DMS 273 (cell line): ENCODE measurements at regions not wholly inside any gene's neighbourhood (a gene's known extent, or its start where the extent isn't known, plus 50 kb on each side); places are given as distances from the start of the nearest gene placed in this dataset.

Source experiments
- DNase-seq: peaks from one replicate; lab custom pipeline; 2025; ENCODE audit not compliant: unreplicated experiment; lab: John Stamatoyannopoulos, UW

DNA sequence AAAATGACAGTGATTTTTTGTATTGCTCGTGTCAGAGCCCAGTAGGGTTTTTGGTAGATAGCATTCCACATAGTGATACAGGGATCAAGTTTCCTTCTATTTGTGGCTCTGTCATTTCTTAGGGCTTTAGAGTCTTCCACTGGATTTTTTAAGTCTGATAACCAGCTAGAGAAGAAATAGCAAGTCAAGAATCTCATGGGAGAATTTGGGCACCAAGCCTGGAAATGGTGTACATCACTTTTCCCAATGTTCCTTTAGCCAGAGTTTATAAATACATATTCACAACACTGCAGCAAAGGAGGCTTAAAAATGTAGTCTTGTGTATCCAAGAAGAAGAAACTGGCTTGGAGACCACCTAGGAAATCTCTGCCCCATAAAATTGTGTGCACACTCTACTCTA, 647.1 kb upstream of the KLF4 start:
- DNase-seq, result no peak

DNA sequence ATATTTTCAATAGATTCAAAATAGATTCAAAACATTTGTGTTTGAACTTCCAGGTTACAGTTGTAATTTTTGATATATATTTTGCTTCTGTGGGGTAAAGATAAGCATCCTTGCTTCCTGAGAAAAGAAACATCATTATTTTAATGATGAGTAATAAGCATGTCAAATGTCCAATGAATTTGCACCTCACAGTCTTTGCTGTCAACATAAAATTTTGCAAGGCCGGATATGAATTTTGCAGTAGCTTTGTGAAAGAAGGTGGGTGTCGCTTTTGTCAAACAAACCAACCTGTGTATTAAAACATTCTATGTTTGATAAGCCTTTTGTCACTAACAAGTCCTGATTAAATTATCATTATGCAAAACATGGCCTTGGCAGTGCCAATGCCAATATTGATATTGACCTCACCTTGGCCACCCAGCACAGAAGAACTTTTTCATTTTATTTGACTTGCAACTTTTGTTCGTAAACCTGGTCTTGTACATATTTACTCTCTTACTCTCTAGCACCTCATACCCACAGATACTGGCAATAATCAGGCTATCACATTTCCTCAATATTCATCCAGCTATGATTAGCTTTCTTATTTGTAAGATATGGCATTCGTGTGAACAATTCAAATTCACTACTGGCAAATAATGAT, 645.0 kb upstream of the KLF4 start:
- no peak for DNase-seq

DNA sequence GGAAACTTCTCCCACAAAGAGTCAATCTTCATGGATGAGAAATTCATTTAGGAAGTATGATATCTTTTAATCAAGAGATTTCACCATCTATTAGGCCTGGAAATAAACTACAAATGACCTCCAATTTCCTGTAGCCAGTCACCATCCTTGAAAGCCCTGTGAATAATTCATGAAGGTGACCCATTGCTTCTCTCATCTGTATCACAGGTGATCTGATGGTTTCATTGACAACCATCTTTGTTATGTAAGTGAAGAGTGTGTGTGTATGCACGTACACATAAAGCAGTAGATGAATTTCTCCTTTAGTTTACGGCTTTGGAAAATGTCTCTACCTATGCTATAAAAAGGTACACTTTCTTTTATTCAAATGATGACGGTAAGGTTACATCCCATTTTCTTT, 644.1 kb upstream of the KLF4 start:
- DNase-seq, result no peak

DNA sequence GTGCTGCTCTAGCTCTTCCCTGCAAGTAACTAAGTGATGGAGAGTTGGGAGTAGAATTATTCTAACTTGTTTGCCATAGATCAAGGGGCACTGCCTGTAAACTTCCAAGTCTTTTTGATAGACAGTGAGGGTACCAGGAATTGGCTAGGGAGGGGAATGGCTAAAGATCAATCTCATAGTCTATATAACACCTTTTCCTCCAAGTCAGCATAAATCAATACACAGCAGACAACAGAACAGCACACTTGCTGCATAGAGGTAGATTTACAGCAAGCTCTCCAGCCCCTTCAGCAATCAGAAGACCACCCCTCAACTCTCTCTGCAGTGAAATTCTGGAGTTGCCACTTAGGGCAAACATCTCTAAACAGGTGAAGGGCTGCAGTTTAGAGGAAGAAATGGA, 643.5 kb upstream of the KLF4 start:
- DNase-seq, result no peak

DNA sequence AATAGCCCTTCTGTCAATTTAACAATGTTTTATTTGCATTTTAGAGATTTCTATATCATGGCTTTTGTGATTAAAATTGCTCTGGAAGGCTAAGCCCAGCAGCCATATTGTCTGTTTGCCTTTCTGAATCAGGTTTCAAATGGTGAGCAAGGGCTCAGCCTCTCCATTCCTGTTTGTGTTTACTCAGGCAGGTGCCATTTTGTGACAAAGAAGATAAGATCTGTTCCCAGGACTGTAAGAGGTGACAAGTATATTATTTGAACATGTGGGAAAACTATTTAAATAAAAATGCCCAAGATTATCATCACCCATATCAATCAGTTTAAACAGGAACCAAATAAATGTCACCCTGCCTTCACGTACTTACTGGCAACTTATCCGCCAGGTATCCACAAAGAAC, 641.3 kb upstream of the KLF4 start:
- DNase-seq, result no peak

DNA sequence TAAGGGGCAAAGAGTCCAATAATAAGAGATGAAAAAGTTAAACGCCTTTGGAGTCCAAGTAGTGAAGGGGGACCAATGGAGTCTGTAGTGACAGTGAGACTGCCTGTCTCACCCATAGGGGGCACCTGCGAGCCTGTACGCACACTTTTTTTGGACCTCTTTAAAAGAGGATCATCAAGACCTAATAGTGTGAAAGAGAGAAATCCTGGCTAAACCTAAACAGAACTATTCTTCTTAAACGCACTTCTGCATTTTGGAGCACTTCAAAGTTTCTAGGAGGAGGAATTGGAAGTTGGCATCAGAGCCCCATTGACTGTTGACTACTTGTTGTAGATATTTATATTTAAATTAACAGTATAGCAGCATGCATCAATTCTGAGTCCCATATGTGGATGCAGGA, 636.1 kb upstream of the KLF4 start:
- peak; percentile 6 for DNase-seq

DNA sequence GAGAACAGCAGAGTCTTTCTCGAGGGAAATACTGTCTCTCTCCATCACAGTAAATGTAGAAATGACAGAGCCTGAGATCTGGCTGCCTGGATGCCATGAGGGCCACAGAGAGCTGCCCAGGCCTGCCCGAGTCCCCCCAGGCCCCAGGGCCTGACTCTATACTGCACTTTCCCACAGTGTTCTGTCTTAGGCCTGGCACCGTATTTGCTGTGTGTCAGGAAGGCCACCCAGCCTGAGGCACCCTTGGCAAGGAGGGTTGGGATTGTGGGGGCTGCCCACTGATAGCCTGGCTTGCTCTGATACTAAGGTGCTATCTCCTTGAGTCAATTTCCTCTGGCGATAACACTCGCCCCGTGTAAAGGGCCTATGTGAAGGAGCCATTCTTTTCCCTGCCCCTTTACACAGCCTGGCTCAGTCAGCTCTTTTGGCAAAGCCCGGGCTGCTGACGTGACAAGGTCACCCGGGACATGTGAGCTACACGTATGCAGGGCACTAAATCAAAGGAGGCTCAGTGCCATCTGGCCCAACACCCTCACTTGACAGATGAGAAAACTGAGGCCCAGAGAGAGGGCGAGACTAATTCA, 630.1 kb upstream of the KLF4 start:
- DNase-seq, result no peak

DNA sequence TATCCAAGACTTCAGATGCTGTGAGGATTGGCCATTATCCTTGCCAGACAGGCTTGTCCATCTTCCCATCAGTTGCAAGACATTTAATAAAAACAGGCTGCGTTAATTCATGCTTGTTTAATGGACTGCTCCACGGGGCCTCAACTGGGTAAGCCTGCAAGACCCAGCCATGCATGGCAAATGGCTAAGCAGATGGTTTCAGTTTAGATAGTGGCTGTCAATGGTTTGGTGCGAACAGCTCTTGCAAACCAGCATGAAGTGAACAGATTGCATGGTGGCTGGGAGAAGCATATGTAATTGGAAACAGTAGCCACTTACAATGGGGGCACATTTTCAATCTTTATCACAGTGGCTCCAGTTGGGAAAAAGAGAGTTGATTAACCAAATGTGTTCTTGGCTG, 628.2 kb upstream of the KLF4 start:
- DNase-seq, result peak; percentile 96

DNA sequence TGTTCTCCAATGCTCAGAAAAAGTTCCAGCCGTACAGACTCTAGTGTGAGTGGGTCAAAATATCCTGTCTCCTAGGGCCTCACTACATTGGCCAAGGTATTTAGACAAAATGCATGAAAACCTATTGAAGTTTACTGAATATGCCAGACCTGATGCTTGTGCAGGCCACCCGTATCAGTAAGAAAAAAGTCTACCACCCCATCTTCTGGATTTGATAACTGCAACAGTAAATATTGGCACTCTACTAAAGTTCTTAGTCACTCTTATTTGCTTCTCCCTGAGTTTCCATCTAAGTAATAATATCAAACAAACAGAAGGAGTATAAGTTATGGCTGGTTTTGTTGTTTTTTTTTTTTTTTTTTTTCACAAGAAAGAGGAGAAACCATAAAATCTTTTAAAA, 627.7 kb upstream of the KLF4 start:
- DNase-seq, result no peak

DNA sequence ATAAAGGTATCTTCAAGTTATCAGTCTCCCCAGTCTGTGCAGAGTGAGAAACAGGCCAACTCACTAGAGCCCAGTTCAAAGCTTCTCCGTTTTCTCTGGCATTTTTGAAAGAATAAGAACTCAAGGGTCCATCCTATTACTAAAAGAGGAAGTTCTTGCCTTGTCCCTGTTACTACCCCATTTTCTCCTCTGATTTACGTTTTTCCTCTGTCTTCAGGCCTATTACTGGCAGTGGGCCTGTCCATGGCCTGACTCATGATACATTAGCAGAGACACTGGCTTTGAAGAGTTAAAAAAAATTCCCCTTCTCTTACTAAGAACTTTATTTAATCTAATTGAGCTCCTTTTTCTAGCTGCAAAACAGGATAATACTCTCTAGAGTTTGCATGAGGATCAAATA, 624.0 kb upstream of the KLF4 start:
- DNase-seq, result no peak

DNA sequence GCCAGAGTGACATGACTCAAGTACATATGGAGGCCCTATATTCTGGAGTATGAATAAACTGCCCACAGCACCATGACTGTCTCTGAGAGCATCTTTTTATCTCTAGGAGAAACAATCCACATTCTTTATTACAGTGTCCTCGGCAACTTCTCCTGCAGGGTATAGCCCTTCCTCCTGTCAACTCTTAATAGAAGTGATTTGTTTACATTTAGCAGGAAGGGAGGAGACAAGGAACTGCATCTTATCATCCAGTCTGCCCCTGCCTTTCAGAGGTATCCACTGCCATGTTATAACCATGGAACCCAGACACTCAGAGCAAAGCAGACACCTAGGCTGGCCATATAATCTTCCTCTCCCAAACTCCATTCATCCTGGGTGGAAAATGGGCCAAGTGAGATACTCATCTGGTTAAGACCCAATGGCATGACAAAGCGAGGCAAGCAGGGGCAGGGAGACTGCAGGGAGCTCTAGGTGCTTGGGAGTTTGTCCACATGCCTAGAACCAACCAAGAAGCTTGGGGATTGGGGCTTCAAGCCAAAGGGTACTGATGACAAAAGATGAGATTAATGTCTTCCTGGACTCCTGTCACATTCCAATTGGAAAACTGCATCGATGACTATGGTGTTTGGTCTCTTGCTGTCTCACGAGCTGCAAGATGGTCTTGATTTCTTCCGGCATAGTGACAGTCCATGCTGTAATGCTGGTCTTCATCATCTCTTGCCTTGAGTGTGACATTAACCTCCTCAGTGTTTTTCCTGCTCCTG, 620.5 kb upstream of the KLF4 start:
- no peak for DNase-seq

DNA sequence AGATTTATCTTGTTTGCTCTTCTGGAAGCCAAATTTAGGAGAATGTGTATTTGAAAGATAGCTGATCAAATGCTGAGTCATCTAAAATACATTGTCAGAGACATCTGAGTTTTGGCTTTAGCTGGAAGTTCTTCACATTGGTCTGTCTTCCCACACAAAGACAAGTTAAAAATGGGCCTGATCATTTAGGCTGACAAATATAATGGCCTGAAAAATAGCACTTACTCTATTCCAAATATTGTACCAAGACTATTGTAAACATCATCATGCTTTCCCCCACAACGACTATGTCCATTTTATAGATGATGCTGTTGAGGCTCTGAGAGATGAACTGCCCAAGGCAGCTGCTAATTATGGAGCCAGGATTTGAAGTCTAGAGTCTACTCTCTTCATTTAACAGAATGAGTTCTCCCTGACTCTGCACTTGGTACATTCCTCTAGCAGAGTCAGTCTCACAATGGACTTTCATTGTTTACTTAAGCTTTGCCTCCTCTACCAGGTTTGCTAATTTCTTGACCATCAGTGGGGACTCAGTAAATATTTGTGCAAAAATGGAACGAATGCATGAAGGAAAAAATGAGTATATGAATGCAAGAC, 619.4 kb upstream of the KLF4 start:
- no peak for DNase-seq

DNA sequence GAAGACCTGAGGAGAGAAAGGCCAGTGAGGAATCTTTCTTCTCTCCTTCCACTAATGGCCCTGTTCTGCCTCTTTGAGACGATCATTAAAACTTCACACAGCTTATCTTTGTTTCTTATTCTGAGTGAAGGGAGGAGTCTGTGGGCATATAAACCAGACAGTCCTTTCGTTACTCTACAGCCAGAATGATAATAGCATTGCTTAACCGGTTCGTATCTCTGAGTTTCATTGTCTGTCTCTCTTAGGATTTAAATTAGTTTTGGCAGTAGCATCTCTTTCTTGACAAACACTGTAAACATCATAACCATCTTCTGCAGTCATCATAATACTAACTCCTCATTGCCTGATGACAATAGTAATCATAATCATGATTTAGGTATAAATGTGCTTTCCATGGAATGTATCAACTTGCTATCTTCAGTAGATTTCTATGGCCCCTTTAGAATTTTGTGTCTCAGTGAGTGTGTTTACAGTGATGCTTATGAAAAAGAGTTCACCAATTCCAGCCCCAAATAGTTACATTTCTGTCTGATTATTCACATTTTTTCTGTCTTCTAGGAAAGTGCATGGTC, 618.8 kb upstream of the KLF4 start:
- no peak for DNase-seq

DNA sequence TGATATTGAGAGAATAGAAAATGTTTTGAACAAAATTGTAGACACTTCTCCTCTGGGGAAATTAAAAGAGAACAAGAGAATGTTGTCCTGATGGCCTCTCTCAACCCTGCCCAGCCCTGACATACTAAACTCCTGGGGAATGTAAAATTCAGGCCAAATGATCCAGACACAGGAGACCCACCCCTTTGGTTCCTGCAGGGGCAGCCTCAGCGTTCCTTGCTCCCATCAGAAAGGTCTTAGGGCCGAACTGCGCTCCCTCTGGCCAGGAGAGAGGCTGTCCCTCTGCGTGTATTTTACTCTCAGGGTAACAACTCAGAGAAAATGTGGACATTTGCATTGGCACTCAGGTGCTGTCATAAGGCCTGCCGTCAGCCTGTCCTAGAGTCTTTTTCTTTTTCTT, 616.3 kb upstream of the KLF4 start:
- no peak for DNase-seq

DNA sequence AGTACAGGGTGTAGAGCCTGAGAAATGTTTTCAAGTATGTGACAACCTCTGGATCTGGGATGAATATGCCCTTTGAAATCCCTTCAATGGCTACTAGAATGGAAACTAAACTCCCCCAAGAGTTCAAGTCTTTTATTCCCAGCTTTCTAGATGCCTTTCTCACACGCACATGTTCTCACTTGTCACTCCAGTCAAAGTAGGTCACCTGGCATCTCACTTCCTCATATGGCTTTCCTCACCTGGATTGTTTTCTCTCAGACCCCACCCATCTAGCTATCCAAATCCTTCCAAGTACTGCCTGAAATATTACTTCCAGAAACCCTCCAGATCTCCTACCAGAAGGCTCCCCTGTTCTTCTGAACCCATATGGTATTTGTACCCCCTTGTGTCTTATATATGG, 615.4 kb upstream of the KLF4 start:
- no peak for DNase-seq

DNA sequence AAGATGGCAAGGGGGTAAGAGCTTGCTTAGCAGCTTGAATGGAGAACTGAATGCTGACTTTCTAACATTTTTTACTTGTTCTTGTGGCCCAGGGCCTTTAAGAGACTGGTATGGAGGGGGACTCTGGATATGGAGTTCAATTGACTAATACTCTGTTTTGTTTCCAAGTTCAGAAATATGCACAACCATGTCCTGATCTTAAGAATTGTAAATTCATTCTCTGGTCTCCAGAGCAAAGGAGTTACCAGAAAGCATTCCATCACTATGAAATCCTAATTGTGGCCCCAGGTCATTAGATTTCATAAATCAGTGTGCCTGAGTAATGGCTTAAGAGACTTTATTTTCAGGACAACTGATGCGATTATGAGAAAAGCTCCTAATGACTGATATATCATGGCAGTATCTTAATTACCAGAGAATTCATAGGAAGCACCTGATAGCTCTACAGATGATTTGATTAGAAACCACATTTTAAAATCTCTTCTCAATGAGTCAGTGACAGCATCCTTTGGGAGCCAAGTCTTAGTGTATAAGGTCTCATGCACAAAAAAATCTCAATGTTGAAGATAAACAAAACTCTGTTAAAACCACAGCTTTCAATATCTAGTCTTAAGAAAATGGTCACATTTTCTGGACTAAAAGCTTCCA, 613.6 kb upstream of the KLF4 start:
- no peak for DNase-seq

DNA sequence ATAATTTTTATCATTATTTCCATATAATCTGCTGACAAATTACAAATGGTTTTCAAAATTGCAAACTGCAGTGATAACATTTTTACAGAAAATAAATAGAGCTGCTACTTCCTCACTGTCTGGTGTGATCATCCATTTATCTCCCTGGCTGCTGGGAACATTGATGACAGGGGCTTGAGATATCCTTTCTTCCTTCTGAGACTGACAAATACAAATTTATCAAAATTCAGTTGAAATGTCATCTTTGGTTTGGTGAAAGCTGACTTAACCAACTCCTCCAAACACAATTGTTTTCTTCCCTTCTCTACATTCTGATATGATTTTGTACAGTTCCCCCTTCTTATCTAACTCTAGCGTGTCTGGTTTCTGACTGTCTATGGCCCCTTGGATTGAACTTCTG, 611.8 kb upstream of the KLF4 start:
- no peak for DNase-seq

DNA sequence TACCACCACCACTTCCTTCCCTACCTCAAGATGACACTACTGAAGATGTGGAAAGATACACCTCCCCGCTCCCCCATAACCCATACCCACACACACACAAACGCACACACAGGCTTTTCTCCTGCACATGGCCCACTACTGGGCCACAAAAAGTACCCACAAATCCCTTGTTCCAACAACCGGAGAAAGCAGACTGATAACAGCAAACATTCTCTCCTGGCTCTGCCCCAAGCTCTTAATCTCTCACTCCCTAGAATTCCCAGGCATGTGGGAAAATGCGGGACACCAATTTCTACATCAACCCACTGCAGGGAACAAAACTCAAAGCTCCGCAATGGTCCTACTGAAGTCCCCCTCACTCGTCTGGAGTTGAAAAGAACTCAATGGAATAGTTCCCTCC, 611.0 kb upstream of the KLF4 start:
- no peak for DNase-seq

DNA sequence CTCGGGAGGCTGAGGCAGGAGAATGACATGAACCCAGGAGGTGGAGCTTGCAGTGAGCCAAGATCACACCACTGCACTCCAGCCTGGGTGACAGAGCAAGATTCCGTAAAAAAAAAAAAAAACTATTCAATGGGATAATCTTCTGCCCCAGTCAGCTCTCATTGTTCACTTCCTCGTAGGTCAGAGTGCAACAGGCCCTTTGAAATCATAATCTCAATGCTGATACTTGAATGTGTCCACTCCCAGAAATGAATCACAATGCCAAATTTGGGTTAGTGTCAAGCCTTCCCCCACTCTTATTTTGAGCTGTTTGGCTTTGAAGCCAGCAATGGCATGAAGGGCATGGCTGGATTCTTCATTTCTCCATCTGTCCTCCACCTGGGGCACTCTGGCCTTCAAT, 610.3 kb upstream of the KLF4 start:
- DNase-seq, result no peak

DNA sequence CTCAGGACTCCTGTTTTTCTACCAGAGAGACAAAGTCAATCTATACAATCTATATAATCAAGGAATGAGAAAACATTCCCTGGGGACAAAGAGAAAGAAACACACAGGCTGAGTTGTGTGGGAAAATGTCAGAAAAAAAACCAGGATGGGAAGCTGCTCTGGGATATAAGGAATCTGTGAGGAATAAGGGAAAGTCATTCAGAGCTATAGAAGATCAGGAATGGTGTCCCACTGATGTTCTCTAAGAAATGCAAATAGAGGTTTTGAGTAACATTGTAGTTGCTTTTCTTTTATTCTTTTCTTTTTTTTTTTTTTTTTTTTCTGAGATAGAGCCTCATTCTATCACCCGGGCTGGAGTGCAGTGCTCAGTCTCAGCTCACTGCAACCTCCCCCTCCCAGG, 605.9 kb upstream of the KLF4 start:
- DNase-seq, result no peak

DNA sequence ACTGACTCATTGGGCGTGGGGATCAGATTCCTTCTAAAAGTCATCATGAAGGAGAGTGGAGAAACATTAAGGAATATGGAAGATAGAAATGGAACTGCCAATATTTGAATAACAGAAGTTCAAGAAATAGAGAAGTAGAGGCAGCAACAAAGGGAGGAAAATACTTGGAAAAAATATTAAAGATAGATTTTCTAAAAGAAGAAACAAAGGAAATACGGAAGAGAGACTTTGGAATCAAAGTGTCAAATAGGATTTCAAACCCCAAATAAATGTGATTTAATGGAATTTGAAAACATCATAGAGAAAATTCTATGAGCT, 605.1 kb upstream of the KLF4 start:
- DNase-seq, result no peak
